ENCODE measurements at regions not wholly inside any gene's neighbourhood (a gene's known extent, or its start where the extent isn't known, plus 50 kb on each side); places are given as distances from the start of the nearest gene placed in this dataset.

- no peak overlapping the region for H3K56ac ChIP-seq (ENCODE audit: insufficient read length, low read depth, low read length)
- no peak overlapping the region for H2BK5ac ChIP-seq (ENCODE audit: insufficient read length, low read length)
- no peak overlapping the region for H3K18ac ChIP-seq (ENCODE audit: insufficient read length, low read depth, low read length)
- no peak overlapping the region for H3K27ac ChIP-seq (ENCODE audit: insufficient read length, low read depth, low read length)
- H3K4me1 ChIP-seq (ENCODE audit: insufficient read depth, low read length) = no peaks in the 10 kb centered on the region
- no peak overlapping the region for H3K14ac ChIP-seq (ENCODE audit: insufficient read depth, low read length)
- peaks cover 4 to 7% of the 10 kb centered on the region in 2 experiments; a peak in 3 of 5 replicates for H3K9me3 Mint-ChIP-seq
- TF ChIP-seq CTCF (conservative IDR thresholded peaks at IDR 0.05) = no peak
- H2BK20ac ChIP-seq (ENCODE audit: low read depth, low read length, poor library complexity, severe bottlenecking) = no peak overlapping the region
- no peak overlapping the region for H3K23ac ChIP-seq (ENCODE audit: insufficient read length, low read depth, low read length)
- H3K27me3 ChIP-seq (ENCODE audit: insufficient read depth, low read length) = no peaks in the 10 kb centered on the region
- H3K4me2 ChIP-seq (ENCODE audit: insufficient read depth, insufficient read length, low read length) = no peak overlapping the region
- no CpG with 5 or more reads among the region's 6 CpGs for WGBS (ENCODE audit: extremely low coverage, insufficient read length, low lambda C conversion rate)
- no peak overlapping the region for H4K91ac ChIP-seq (ENCODE audit: insufficient read length, low read depth, low read length)
- H3K36me3 Mint-ChIP-seq (ENCODE audit: insufficient read depth in 1 of 3, low read depth in 3 of 3) = peaks cover 0 to 9% (median 0%) of the 10 kb centered on the region in 3 experiments; a peak in 2 of 7 replicates
- no peak for DNase-seq
- no peak overlapping the region for H2AK5ac ChIP-seq (ENCODE audit: insufficient read length, low read length)
- no peaks in the 10 kb centered on the region for H3K23me2 ChIP-seq (ENCODE audit: insufficient read length, low read depth, low read length, poor library complexity, severe bottlenecking)
- H3K27me3 Mint-ChIP-seq (ENCODE audit: low read depth) = peaks cover 4% of the 10 kb centered on the region
- H3K4ac ChIP-seq (ENCODE audit: low read depth, low read length) = no peak overlapping the region
- H4K5ac ChIP-seq (ENCODE audit: insufficient read length, low read depth, low read length) = no peak overlapping the region
- H3K79me1 ChIP-seq (ENCODE audit: insufficient read depth, low read depth, low read length, poor library complexity, severe bottlenecking) = no peaks in the 10 kb centered on the region
- no peak overlapping the region for H3T11ph ChIP-seq (ENCODE audit: low read length)
- H3K4me1 Mint-ChIP-seq = peaks cover 27 to 29% of the 10 kb centered on the region in 2 experiments
- no peaks in the 10 kb centered on the region for H4K20me1 ChIP-seq (ENCODE audit: control insufficient read depth, insufficient read depth, insufficient read length)
- no peak overlapping the region for H3K9ac ChIP-seq (ENCODE audit: extremely low read depth, insufficient read length, low read length)
- no peak overlapping the region for H3K4me3 Mint-ChIP-seq
- H3K9me3 ChIP-seq (ENCODE audit: control insufficient read depth, low read depth, low read length) = no peaks in the 10 kb centered on the region
- H2BK12ac ChIP-seq (ENCODE audit: insufficient read length, low read depth, low read length) = no peak overlapping the region
- no peak overlapping the region for H2BK15ac ChIP-seq (ENCODE audit: low read depth, low read length)
- no peak overlapping the region for H4K8ac ChIP-seq (replicated peaks; ENCODE audit: insufficient read length, low read depth, low read length)
- no peak overlapping the region for H3K27ac Mint-ChIP-seq
- no peaks in the 10 kb centered on the region for H3K79me2 ChIP-seq (ENCODE audit: insufficient read depth, low read length)
- no peak overlapping the region for H2BK120ac ChIP-seq (ENCODE audit: low read depth, low read length, poor library complexity, severe bottlenecking)
- H2AFZ ChIP-seq (ENCODE audit: low read length) = no peak overlapping the region
Observed at GRCh38 chr10:2920637-2921036, 146.7 kb upstream of the PFKP start.
